NB4 (cell line): ENCODE measurements at regions not wholly inside any gene's neighbourhood (a gene's known extent, or its start where the extent isn't known, plus 50 kb on each side); places are given as distances from the start of the nearest gene placed in this dataset.

ENCODE experiments used
- TF ChIP-seq, protein P1 (sequence below): IDR thresholded peaks from one replicate; pipeline ENCODE4 v1.5.1; 2012; ENCODE audit warnings: low read depth, low read length
- TF ChIP-seq, protein P2 (sequence below): IDR thresholded peaks from 2 replicates; pipeline ENCODE4 v1.6.1; 2011; ENCODE audit warnings: low read depth, low read length

DNA sequence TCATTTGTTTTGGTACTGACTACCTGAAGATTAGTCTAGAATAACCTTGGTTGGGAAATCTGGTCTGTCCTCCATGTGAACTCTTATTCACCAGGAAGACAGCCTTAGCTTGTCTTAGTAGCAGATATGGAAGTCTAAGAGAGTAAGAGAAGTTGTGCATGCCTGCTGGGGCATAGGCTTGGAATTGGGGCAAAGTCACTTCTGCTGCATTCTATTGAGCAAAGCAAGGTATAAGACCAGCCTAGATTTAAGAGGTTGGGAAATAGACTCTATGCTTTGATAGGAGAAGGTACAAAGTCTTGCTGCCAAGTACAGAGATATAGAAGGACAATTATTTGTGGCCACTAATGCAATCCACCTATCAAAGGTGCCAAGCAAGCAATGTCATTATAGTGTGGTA is 464.0 kb upstream of the BOD1L1 start:
- TF ChIP-seq, protein P1, sequence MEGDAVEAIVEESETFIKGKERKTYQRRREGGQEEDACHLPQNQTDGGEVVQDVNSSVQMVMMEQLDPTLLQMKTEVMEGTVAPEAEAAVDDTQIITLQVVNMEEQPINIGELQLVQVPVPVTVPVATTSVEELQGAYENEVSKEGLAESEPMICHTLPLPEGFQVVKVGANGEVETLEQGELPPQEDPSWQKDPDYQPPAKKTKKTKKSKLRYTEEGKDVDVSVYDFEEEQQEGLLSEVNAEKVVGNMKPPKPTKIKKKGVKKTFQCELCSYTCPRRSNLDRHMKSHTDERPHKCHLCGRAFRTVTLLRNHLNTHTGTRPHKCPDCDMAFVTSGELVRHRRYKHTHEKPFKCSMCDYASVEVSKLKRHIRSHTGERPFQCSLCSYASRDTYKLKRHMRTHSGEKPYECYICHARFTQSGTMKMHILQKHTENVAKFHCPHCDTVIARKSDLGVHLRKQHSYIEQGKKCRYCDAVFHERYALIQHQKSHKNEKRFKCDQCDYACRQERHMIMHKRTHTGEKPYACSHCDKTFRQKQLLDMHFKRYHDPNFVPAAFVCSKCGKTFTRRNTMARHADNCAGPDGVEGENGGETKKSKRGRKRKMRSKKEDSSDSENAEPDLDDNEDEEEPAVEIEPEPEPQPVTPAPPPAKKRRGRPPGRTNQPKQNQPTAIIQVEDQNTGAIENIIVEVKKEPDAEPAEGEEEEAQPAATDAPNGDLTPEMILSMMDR, result no peak
- TF ChIP-seq, protein P2, sequence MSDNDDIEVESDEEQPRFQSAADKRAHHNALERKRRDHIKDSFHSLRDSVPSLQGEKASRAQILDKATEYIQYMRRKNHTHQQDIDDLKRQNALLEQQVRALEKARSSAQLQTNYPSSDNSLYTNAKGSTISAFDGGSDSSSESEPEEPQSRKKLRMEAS, result no peak
